ENCODE measurements at regions not wholly inside any gene's neighbourhood (a gene's known extent, or its start where the extent isn't known, plus 50 kb on each side); places are given as distances from the start of the nearest gene placed in this dataset.
A peak's percentile ranks its signal among the peaks of the same experiment; 100 is the strongest.

- peaks cover 0 to 11% (median 3%) of the 10 kb centered on the region in 5 donors for H3K27me3 Mint-ChIP-seq
- no peaks in the 10 kb centered on the region for H3K36me3 Mint-ChIP-seq
- peaks cover 20 to 43% (median 27%) of the 10 kb centered on the region in 4 donors for H3K4me1 Mint-ChIP-seq
- peak; percentile 94 to 96 for ATAC-seq
- H3K4me3 Mint-ChIP-seq = peak overlapping the region; percentile 89 to 96 (median 92)
- no peaks in the 10 kb centered on the region for H3K9me3 Mint-ChIP-seq
- POLR2A ChIA-PET = no interaction called here
- peak overlapping the region in 8 of 10 donors; percentile 25 to 91 (median 75) for H3K27ac Mint-ChIP-seq
- peak; percentile 14 to 80 (median 48) for DNase-seq
Measured at GRCh38 chr1:201739492-201740085, 89.4 kb upstream of the IPO9 start.

DNA sequence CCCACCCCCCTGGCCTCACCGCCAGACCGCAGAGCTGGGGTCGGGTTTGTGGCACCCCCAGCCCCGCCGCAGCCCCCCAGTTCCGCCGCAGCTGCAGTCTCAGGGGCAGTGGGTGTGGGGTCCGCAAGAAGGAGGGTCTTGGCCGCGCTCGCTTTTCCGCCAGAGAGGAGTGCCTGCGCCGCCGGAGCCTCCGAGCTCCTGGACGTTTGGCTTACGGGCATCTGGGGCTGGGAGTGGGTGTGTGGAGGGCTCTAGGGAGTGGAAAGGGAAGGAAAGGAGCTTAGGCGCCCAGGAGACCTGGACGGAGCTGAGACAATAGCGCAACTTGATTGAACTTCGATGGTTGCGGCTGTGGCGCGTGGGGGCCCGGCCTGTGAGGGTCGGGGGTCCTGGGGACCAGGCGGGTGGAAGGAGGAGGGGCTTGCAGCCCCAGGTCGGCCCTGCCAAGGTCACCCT, 88.8 kb upstream of the IPO9 start:
- Mint-ChIP-seq H3K4me1 (peaks cover 20 to 43% (median 27%) of the 10 kb centered on the region in 4 donors), H3K4me3 (peak overlapping the region; percentile 89 to 96 (median 92)), H3K27ac (peak overlapping the region in 9 of 10 donors; percentile 59 to 93 (median 82)), H3K27me3 (peaks cover 0 to 10% (median 2%) of the 10 kb centered on the region in 5 donors), H3K36me3 (no peaks in the 10 kb centered on the region), H3K9me3 (no peaks in the 10 kb centered on the region)
- DNase-seq = peak in 1 of 10 donors; percentile 14
- POLR2A ChIA-PET = no interaction called here
- ATAC-seq = peak; percentile 23 to 31

DNA sequence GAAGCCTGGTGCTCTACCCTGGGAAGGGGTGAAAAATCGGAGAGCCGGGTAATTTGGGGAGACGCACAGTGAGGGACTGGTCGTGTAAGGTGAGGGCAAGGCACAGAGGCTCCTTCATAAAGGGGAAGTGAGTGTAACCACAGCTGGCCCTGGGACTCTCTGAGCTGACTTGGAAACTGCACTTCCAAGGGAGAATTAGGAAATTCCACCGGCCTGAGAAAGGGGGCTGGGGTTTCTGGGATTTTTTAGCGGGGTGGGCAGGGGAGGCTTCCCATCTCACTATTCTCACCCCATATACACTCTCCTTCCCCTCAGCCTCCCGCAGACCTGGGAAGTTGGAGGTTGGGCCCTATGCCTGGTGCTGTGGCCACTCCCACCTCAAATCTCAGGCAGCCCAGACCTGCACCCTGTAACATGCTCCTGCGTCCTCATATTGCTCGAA, 88.3 kb upstream of the IPO9 start:
- POLR2A ChIA-PET = no interaction called here
- no peaks in the 10 kb centered on the region for H3K36me3 Mint-ChIP-seq
- DNase-seq (no peak), ATAC-seq (peak; percentile 12 to 17)
- H3K27me3 Mint-ChIP-seq = peaks cover 0 to 7% (median 0%) of the 10 kb centered on the region in 5 donors
- peak overlapping the region in 7 of 10 donors; percentile 59 to 93 (median 84) for H3K27ac Mint-ChIP-seq
- peak overlapping the region; percentile 89 to 96 (median 92) for H3K4me3 Mint-ChIP-seq
- H3K4me1 Mint-ChIP-seq = peaks cover 20 to 43% (median 27%) of the 10 kb centered on the region in 4 donors
- H3K9me3 Mint-ChIP-seq = no peaks in the 10 kb centered on the region

GRCh38 chr1:201741763-201742342, 87.1 kb upstream of the IPO9 start:
- Mint-ChIP-seq H3K4me1 (peaks cover 20 to 40% (median 26%) of the 10 kb centered on the region in 4 donors), H3K27me3 (no peaks in the 10 kb centered on the region), H3K4me3 (peak overlapping the region in 9 of 10 donors; percentile 3 to 79 (median 22)), H3K9me3 (no peaks in the 10 kb centered on the region), H3K36me3 (no peaks in the 10 kb centered on the region), H3K27ac (peak overlapping the region in 2 of 10 donors; percentile 14 to 60)
- DNase-seq = no peak
- ATAC-seq = no peak
- POLR2A ChIA-PET = no interaction called here

- DNase-seq (no peak), ATAC-seq (no peak)
- H3K27me3 Mint-ChIP-seq = no peaks in the 10 kb centered on the region
- H3K4me1 Mint-ChIP-seq = peaks cover 20 to 35% (median 26%) of the 10 kb centered on the region in 4 donors
- no peaks in the 10 kb centered on the region for H3K36me3 Mint-ChIP-seq
- peak overlapping the region in 1 of 10 donors; percentile 50 for H3K27ac Mint-ChIP-seq
- no peaks in the 10 kb centered on the region for H3K9me3 Mint-ChIP-seq
- no peak overlapping the region for H3K4me3 Mint-ChIP-seq
- POLR2A ChIA-PET = no interaction called here
Measured at GRCh38 chr1:201742476-201742875, 86.5 kb upstream of the IPO9 start.

DNA sequence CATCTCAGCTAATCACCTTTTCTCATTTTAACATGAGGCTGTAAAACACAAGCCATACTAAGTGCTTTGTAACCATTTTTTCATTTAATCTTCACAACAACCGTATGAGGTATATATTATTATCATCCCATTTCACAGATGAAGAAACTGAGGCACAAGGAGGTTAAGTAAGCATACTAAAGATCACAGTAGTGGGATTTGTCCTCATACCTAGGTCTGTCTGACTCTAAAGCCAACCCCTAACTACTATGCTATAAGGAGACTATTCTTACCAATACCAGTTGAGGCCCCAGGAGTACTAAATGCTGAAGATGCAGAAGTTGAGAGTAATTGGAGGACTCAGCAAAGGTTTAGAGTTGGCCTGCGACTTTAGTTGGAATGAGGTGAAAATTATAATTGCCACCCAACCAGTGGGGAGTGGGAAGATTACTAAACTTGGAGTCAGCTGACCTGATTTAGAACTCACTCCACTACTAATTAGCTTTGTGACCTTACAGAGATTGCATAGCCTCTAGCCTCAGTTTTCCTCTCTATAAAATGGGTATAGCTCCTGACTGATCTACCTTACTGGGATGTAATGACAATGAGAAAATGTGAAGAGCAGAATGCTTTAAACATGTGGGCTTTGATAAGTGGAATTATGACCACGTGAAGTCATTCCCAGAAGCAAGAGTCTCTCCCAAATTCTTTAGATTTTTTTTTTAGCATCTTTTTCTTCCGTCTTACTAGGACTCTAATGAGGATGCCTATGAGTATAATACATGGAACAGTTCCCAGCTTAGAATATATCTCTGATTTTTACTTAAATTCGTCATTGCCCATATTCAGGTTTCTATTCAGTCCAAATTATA, 85.8 kb upstream of the IPO9 start:
- ATAC-seq (no peak), DNase-seq (no peak)
- POLR2A ChIA-PET = no interaction called here
- no peaks in the 10 kb centered on the region for H3K27me3 Mint-ChIP-seq
- no peak overlapping the region for H3K4me3 Mint-ChIP-seq
- peaks cover 20 to 30% (median 25%) of the 10 kb centered on the region in 4 donors for H3K4me1 Mint-ChIP-seq
- H3K27ac Mint-ChIP-seq = no peak overlapping the region
- no peaks in the 10 kb centered on the region for H3K36me3 Mint-ChIP-seq
- H3K9me3 Mint-ChIP-seq = no peaks in the 10 kb centered on the region

GRCh38 chr1:201745023-201745422, 83.9 kb upstream of the IPO9 start:
- H3K36me3 Mint-ChIP-seq = no peaks in the 10 kb centered on the region
- H3K27ac Mint-ChIP-seq = no peak overlapping the region
- no peaks in the 10 kb centered on the region for H3K9me3 Mint-ChIP-seq
- peaks cover 11 to 23% (median 17%) of the 10 kb centered on the region in 4 donors for H3K4me1 Mint-ChIP-seq
- no peak for DNase-seq
- H3K27me3 Mint-ChIP-seq = no peaks in the 10 kb centered on the region
- ATAC-seq = no peak
- no peak overlapping the region for H3K4me3 Mint-ChIP-seq
- POLR2A ChIA-PET = no interaction called here

DNA sequence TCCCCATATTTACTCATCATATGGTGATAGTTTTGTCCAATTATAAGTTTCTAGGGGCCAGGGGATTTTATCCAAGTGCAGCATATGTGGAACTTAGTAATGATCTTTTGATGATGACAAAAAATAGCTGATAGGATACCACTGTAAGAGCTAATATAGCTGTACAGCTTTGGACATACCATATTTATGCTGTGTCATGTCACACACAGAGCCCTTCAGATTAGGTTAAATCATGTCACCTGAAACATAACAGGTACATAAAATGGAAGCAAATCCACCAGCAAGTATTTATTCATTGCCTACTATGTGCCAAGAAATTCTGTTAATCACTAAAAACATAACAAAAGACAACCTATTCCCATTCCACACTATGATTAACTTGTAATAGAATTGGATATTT, 82.8 kb upstream of the IPO9 start:
- Mint-ChIP-seq H3K36me3 (no peaks in the 10 kb centered on the region), H3K4me1 (peaks cover 5 to 21% (median 12%) of the 10 kb centered on the region in 4 donors), H3K4me3 (no peak overlapping the region), H3K27ac (no peak overlapping the region), H3K9me3 (no peaks in the 10 kb centered on the region), H3K27me3 (no peaks in the 10 kb centered on the region)
- no peak for ATAC-seq
- POLR2A ChIA-PET = no interaction called here
- no peak for DNase-seq

DNA sequence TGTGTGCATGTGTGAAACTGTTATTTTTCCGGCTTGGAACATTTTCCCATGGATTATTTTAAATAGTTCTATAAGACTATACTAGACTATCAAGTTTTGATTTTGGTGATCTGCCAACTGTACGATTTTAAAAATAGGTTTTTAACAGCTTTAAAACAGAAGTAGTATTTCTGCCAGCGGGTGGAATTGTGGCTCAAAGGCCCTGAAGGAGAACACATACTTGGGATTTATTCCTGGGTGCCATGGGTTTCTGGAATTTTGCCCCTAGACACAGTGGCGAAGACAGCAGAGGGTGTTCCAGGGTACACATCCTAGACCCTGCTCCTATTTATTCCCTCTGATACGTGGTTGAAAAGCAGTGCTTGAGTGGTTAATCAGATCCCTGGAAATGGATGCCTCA, 81.7 kb upstream of the IPO9 start:
- Mint-ChIP-seq H3K27ac (no peak overlapping the region), H3K36me3 (no peaks in the 10 kb centered on the region), H3K9me3 (no peaks in the 10 kb centered on the region), H3K4me1 (peaks cover 6 to 18% (median 7%) of the 10 kb centered on the region in 4 donors), H3K4me3 (no peak overlapping the region), H3K27me3 (no peaks in the 10 kb centered on the region)
- ATAC-seq = no peak
- no peak for DNase-seq
- POLR2A ChIA-PET = no interaction called here

- peaks cover 4 to 18% (median 7%) of the 10 kb centered on the region in 4 donors for H3K4me1 Mint-ChIP-seq
- no peak for ATAC-seq
- H3K27ac Mint-ChIP-seq = no peak overlapping the region
- H3K4me3 Mint-ChIP-seq = no peak overlapping the region
- DNase-seq = no peak
- H3K9me3 Mint-ChIP-seq = no peaks in the 10 kb centered on the region
- peaks cover 0 to 2% (median 0%) of the 10 kb centered on the region in 5 donors for H3K27me3 Mint-ChIP-seq
- POLR2A ChIA-PET = no interaction called here
- no peaks in the 10 kb centered on the region for H3K36me3 Mint-ChIP-seq
Measured at GRCh38 chr1:201748335-201748734, 80.6 kb upstream of the IPO9 start.

DNA sequence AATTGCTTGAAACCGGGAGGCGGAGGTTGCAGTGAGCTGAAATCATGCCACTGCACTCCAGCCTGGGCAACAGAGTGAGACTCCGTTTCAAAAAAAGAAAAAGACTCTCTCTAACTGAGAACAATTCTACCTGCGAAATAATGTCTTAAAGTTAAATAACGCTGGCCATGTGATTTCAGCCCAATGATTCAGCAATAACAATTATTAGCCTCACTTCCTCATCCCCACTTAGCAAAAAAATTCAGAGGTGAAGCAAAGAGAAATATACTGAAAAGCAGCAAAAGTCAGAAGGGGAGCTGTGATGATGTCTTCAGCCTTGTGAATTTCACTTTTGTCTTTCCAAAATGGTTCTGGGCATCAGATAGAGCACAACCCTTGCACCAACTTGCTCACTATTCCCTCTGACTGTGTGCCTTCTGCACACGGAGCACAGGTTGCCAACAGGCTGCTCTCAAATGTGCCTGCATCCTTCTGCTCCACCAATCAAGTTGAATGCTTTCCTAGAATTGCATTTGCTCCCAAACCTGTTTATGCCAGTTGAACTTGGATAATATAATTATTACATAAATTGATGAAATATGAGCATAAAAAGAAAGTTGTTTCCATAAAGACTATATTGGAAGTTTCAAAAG, 79.8 kb upstream of the IPO9 start:
- Mint-ChIP-seq H3K4me3 (no peak overlapping the region), H3K4me1 (peaks cover 4 to 18% (median 7%) of the 10 kb centered on the region in 4 donors), H3K27me3 (peaks cover 0 to 5% (median 0%) of the 10 kb centered on the region in 5 donors), H3K36me3 (no peaks in the 10 kb centered on the region), H3K9me3 (no peaks in the 10 kb centered on the region), H3K27ac (no peak overlapping the region)
- DNase-seq (no peak), ATAC-seq (no peak)
- POLR2A ChIA-PET = no interaction called here

- Mint-ChIP-seq H3K27ac (peak overlapping the region in 1 of 10 donors; percentile 35), H3K9me3 (no peaks in the 10 kb centered on the region), H3K4me1 (peaks cover 4 to 18% (median 7%) of the 10 kb centered on the region in 4 donors), H3K4me3 (no peak overlapping the region), H3K27me3 (peaks cover 0 to 7% (median 0%) of the 10 kb centered on the region in 5 donors), H3K36me3 (no peaks in the 10 kb centered on the region)
- DNase-seq (no peak), ATAC-seq (no peak)
- POLR2A ChIA-PET = no interaction called here
Measured at GRCh38 chr1:201750120-201750519, 78.8 kb upstream of the IPO9 start.

All from naive thymus-derived CD8-positive, alpha-beta T cell (primary cell).